Bronchial epithelial cell (primary cell): ENCODE measurements at regions not wholly inside any gene's neighbourhood (a gene's known extent, or its start where the extent isn't known, plus 50 kb on each side); places are given as distances from the start of the nearest gene placed in this dataset.

ENCODE experiments used
- DNase-seq: peaks from one replicate; pipeline ENCODE4 v3.0.0-alpha.2; 2010; ENCODE audit warnings: low read depth
- FAIRE-seq: peaks from 2 replicates; lab custom pipeline; 2011; peaks lifted over from hg19 to GRCh38; lab: Jason Lieb, UNC
- H3K27me3 ChIP-seq: 2 replicates; pipeline ENCODE4 v1.5.1; 2011; ENCODE audit warnings: low read length; ENCODE audit not compliant: control insufficient read depth, insufficient read depth
- H3K36me3 ChIP-seq: 2 replicates; pipeline ENCODE4 v1.5.1; 2011; ENCODE audit warnings: low read length; ENCODE audit not compliant: control insufficient read depth, insufficient read depth
- H3K4me3 ChIP-seq: 2 replicates; pipeline ENCODE4 v1.5.1; 2011; ENCODE audit warnings: mild to moderate bottlenecking, low read depth, low read length, control low read depth
- TF ChIP-seq, protein P1 (sequence below): IDR thresholded peaks from 2 replicates; pipeline ENCODE4 v1.5.1; 2011; ENCODE audit warnings: mild to moderate bottlenecking, moderate library complexity, low read length, control low read depth, inconsistent platforms; ENCODE audit not compliant: insufficient read depth, severe bottlenecking

DNA sequence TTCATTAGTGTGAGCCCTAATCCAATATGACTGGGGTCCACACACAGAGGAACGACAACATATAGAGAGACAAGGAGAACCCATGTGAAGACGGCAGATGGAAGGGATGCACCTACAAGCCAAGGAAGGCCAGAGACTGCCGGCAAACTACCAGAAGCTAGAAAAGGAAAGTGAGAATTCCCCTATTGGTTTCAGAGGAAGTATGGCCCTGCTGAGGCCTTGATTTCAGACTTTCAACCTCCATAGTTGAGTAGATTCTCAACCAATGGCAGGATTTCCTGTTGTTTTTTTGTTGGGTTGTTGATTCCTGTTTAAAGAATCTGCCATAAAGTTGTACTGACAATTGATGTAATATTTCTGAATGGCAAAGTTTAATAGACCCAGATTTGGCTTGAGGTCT, 241.5 kb downstream of the SATB2 start:
- no peak for FAIRE-seq
- no peaks in the 10 kb centered on the region for H3K27me3 ChIP-seq
- H3K36me3 ChIP-seq = no peaks in the 10 kb centered on the region
- no peak overlapping the region for H3K4me3 ChIP-seq
- TF ChIP-seq, protein P1, sequence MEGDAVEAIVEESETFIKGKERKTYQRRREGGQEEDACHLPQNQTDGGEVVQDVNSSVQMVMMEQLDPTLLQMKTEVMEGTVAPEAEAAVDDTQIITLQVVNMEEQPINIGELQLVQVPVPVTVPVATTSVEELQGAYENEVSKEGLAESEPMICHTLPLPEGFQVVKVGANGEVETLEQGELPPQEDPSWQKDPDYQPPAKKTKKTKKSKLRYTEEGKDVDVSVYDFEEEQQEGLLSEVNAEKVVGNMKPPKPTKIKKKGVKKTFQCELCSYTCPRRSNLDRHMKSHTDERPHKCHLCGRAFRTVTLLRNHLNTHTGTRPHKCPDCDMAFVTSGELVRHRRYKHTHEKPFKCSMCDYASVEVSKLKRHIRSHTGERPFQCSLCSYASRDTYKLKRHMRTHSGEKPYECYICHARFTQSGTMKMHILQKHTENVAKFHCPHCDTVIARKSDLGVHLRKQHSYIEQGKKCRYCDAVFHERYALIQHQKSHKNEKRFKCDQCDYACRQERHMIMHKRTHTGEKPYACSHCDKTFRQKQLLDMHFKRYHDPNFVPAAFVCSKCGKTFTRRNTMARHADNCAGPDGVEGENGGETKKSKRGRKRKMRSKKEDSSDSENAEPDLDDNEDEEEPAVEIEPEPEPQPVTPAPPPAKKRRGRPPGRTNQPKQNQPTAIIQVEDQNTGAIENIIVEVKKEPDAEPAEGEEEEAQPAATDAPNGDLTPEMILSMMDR = no peak
- no peak for DNase-seq

DNA sequence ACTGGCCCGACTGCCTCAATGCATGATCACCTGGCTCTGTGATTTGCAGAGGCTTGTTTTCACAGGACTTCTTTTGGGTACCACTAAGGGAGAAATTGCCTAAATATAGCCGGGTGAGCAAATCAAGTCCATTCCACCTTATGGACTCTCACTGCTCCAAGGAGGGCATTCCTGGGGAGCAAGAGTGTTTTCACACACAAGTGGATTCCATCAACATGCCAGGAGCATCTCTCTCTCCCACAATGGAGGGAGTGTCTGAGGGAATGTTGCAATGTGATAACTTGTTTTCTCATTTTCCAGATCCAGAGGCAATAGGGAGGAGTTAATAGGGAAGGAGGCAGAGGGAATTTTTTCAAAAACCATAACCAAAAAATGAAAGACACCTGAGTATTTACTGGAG, 250.7 kb downstream of the SATB2 start:
- Histone ChIP-seq H3K4me3 (no peak overlapping the region), H3K27me3 (no peaks in the 10 kb centered on the region), H3K36me3 (no peaks in the 10 kb centered on the region)
- TF ChIP-seq, protein P1 = no peak
- FAIRE-seq (no peak), DNase-seq (no peak)

GRCh38 chr2:199206536-199206935, 251.2 kb downstream of the SATB2 start:
- FAIRE-seq = no peak
- Histone ChIP-seq H3K27me3 (no peaks in the 10 kb centered on the region), H3K4me3 (no peak overlapping the region), H3K36me3 (no peaks in the 10 kb centered on the region)
- no peak for DNase-seq
- TF ChIP-seq, protein P1 = no peak

GRCh38 chr2:199202964-199203363, 254.8 kb downstream of the SATB2 start:
- Histone ChIP-seq H3K27me3 (no peaks in the 10 kb centered on the region), H3K36me3 (no peaks in the 10 kb centered on the region), H3K4me3 (no peak overlapping the region)
- no peak for DNase-seq
- TF ChIP-seq, protein P1 = no peak
- FAIRE-seq = no peak

DNA sequence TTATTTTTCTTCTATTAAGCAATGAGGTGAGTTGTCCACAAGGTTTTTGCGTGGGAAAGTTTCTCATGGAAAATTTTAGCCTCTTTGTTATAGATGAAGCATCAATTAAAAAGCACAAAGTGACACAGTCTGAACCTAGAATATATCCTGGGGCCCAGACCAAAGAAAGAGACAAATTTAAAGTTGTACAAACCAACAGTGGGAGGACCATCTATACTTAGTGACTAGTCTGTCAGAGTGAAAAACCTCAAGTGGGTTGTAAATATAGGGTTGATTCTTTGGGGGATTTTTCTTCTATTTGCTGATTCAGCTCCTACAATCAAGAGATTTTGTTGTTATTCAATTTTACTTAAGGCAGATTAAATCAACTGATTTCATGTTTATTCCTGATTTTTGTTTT, 256.2 kb downstream of the SATB2 start:
- no peaks in the 10 kb centered on the region for H3K36me3 ChIP-seq
- no peak for DNase-seq
- TF ChIP-seq, protein P1 = no peak
- no peak for FAIRE-seq
- no peak overlapping the region for H3K4me3 ChIP-seq
- H3K27me3 ChIP-seq = no peaks in the 10 kb centered on the region

GRCh38 chr2:199199797-199200196, 257.9 kb downstream of the SATB2 start:
- no peaks in the 10 kb centered on the region for H3K36me3 ChIP-seq
- TF ChIP-seq, protein P1 = no peak
- H3K27me3 ChIP-seq = no peaks in the 10 kb centered on the region
- DNase-seq = no peak
- FAIRE-seq = no peak
- H3K4me3 ChIP-seq = no peak overlapping the region
